A549 (cell line): ENCODE measurements at regions not wholly inside any gene's neighbourhood (a gene's known extent, or its start where the extent isn't known, plus 50 kb on each side); places are given as distances from the start of the nearest gene placed in this dataset.
"Not testable (repeated sequence)": the region's sequence is repeated elsewhere in the genome, so short reads cannot be mapped to it uniquely, and the experiment has no call there.

Source experiments
- ATAC-seq, 2 experiments: fragments of 200-7000 bp in 1 of 2; fragments of >200 bp in 1 of 2; cut with Nextera tagmentation in 1 of 2; cut with Tn5 transposase in 1 of 2; 3 replicates each; pipeline versions ENCODE4 v1.8.0 to v1.9.1; 2018 to 2020; ENCODE audit warnings: mild to moderate bottlenecking in 1 of 2, moderate library complexity in 1 of 2
- CTCF ChIA-PET: fragments of 300-600 bp; sonication (Branson Sonifier 250); formaldehyde crosslinking; extraction: SDS; loops from one replicate; lab custom pipeline; 2021; ENCODE audit warnings: antibody characterized with exemption, inconsistent platforms; lab: Yijun Ruan, JAX
- POLR2A ChIA-PET: fragments of 350-600 bp; formaldehyde crosslinking; extraction: SDS; loops from one replicate; lab custom pipeline; 2021; ENCODE audit warnings: antibody characterized with exemption, inconsistent platforms; lab: Yijun Ruan, JAX
- DNase-seq, 2 experiments: peaks; one replicate each; pipeline versions ENCODE4 v3.0.0 to v3.0.0-alpha.2; 2011 to 2016; ENCODE audit warnings: low read depth in 1 of 2, low spot score in 1 of 2
- FAIRE-seq: peaks from 2 replicates; lab custom pipeline; 2011; peaks lifted over from hg19 to GRCh38; lab: Jason Lieb, UNC
- H3K27ac ChIP-seq, 2 experiments: fragments of >200 bp; sonication (Bioruptor Twin); formaldehyde crosslinking; 3 replicates each; pipeline ENCODE4 v1.5.1; 2016 to 2017
- H3K4me1 ChIP-seq: fragments of >200 bp; sonication (Bioruptor Twin); formaldehyde crosslinking; 3 replicates; pipeline ENCODE4 v1.6.1; 2016
- H3K4me2 ChIP-seq: fragments of >200 bp; sonication (Bioruptor Twin); formaldehyde crosslinking; 3 replicates; pipeline ENCODE4 v1.6.1; 2016
- H3K4me3 ChIP-seq: fragments of >200 bp; sonication (Bioruptor Twin); formaldehyde crosslinking; 3 replicates; pipeline ENCODE4 v1.5.1; 2016
- H3K9me3 ChIP-seq: fragments of >200 bp; sonication (Bioruptor Twin); formaldehyde crosslinking; 3 replicates; pipeline ENCODE4 v1.6.1; 2016
- CBX8 ChIP-seq: fragments of 200-600 bp; sonication (generic); IDR thresholded peaks from 2 replicates; pipeline ENCODE4 v1.6.1; 2016
- CEBPB ChIP-seq, 2 experiments: fragments of >200 bp in 1 of 2; sonication (Bioruptor Twin) in 1 of 2; formaldehyde crosslinking in 1 of 2; IDR thresholded peaks; 2 replicates each; pipeline ENCODE4 v1.6.1; 2012 to 2016
- CHD2 ChIP-seq: fragments of 150-350 bp; IDR thresholded peaks from 2 replicates; pipeline ENCODE4 v1.6.1; 2014; ENCODE audit warnings: low read length; ENCODE audit not compliant: partially characterized antibody
- CHD4 ChIP-seq: fragments of 200-600 bp; sonication (generic); IDR thresholded peaks from 2 replicates; pipeline ENCODE4 v1.6.1; 2016; ENCODE audit warnings: antibody characterized with exemption, mild to moderate bottlenecking, borderline replicate concordance
- EHF ChIP-seq: fragments of 250-450 bp; sonication (Bioruptor Pico); IDR thresholded peaks from 2 replicates; pipeline ENCODE4 v1.5.0; 2020; ENCODE audit warnings: mild to moderate bottlenecking
- EP300 ChIP-seq, 2 experiments: fragments of >200 bp; sonication (Bioruptor Twin); formaldehyde crosslinking; IDR thresholded peaks; 2 replicates in 1 of 2; 3 replicates in 1 of 2; pipeline ENCODE4 v1.6.1; 2016 to 2017
- FOSB ChIP-seq: fragments of 250-450 bp; sonication (Bioruptor Pico); IDR thresholded peaks from 2 replicates; pipeline ENCODE4 v1.5.0; 2020; ENCODE audit warnings: mild to moderate bottlenecking, moderate library complexity
- FOXS1 ChIP-seq: fragments of 250-450 bp; sonication (Bioruptor Pico); IDR thresholded peaks from 2 replicates; pipeline ENCODE4 v1.5.0; 2020; ENCODE audit warnings: mild to moderate bottlenecking, moderate library complexity
- HOXB13 ChIP-seq: fragments of 250-450 bp; sonication (Bioruptor Pico); IDR thresholded peaks from 2 replicates; pipeline ENCODE4 v1.5.0; 2020; ENCODE audit warnings: low read depth, mild to moderate bottlenecking, moderate library complexity
- MAZ ChIP-seq: fragments of 150-350 bp; IDR thresholded peaks from 2 replicates; pipeline ENCODE4 v1.6.1; 2014; ENCODE audit warnings: antibody characterized with exemption, low read depth, low read length, borderline replicate concordance
- NPAS2 ChIP-seq: fragments of 250-450 bp; sonication (Bioruptor Pico); IDR thresholded peaks from 2 replicates; pipeline ENCODE4 v1.8.0; 2022; ENCODE audit warnings: mild to moderate bottlenecking, moderate library complexity, borderline replicate concordance
- NR3C1 ChIP-seq: fragments of >200 bp; sonication (Bioruptor Twin); formaldehyde crosslinking; IDR thresholded peaks from 3 replicates; pipeline ENCODE4 v1.6.1; 2017
- POLR2A ChIP-seq: IDR thresholded peaks from 2 replicates; pipeline ENCODE4 v1.6.1; 2012; ENCODE audit warnings: mild to moderate bottlenecking, low read length
- POLR2AphosphoS2 ChIP-seq: conservative IDR thresholded peaks from 2 replicates; pipeline ENCODE4 v1.6.1; 2012; ENCODE audit warnings: low read length, improper control_type of control experiment, inconsistent platforms
- ZC3H11A ChIP-seq: fragments of 450-650 bp; IDR thresholded peaks from 2 replicates; pipeline ENCODE4 v1.6.1; 2014; ENCODE audit warnings: antibody characterized with exemption, mild to moderate bottlenecking
- ZNF302 ChIP-seq: fragments of 250-450 bp; sonication (Bioruptor Pico); IDR thresholded peaks from 2 replicates; pipeline ENCODE4 v1.9.0; 2021; ENCODE audit warnings: inconsistent platforms, mild to moderate bottlenecking, moderate library complexity
- ZSCAN20 ChIP-seq: fragments of 250-450 bp; sonication (Bioruptor Pico); IDR thresholded peaks from 2 replicates; pipeline ENCODE4 v1.8.0; 2022; ENCODE audit warnings: mild to moderate bottlenecking, moderate library complexity
- WGBS: methylation state at CpG from one replicate; pipeline ENCODE4 v1.1.6; 2017; ENCODE audit errors: missing lambda C conversion rate; 5-methylcytosine and 5-hydroxymethylcytosine counted together
- TF ChIP-seq, protein P1 (sequence below): IDR thresholded peaks from 2 replicates; pipeline ENCODE4 v1.6.1; 2012
- TF ChIP-seq, protein P2 (sequence below): fragments of 250-450 bp; sonication (Bioruptor Pico); IDR thresholded peaks from 2 replicates; pipeline ENCODE4 v1.5.0; 2021; ENCODE audit warnings: mild to moderate bottlenecking, moderate library complexity, borderline replicate concordance
- TF ChIP-seq, protein P3 (sequence below): fragments of 450-650 bp; IDR thresholded peaks from 2 replicates; pipeline ENCODE4 v1.6.1; 2014; ENCODE audit warnings: antibody characterized with exemption
- TF ChIP-seq, protein P4 (sequence below): IDR thresholded peaks from 2 replicates; pipeline ENCODE4 v1.6.1; 2012; ENCODE audit warnings: low read depth, borderline replicate concordance
- TF ChIP-seq, protein P5 (sequence below): fragments of >200 bp; sonication (Bioruptor Twin); formaldehyde crosslinking; IDR thresholded peaks from 3 replicates; pipeline ENCODE4 v1.5.1; 2016

GRCh38 chr20:53808733-53809132 lies 215.1 kb upstream of the ZNF217 start:
- no peak for FAIRE-seq
- no peak overlapping the region for H3K4me2 ChIP-seq
- no peak for DNase-seq
- no peak for TF ChIP-seq CEBPB (IDR thresholded peaks at IDR 0.05)
- no peak for TF ChIP-seq CBX8
- TF ChIP-seq FOXS1 (CRISPR knock-in tag), result no peak
- no peak for TF ChIP-seq CHD4
- no peak for TF ChIP-seq ZNF302 (CRISPR knock-in tag)
- TF ChIP-seq, all 56 proteins: peak for 0
- no peak for ATAC-seq
- Histone ChIP-seq H3K9me3 (no peaks in the 10 kb centered on the region), H3K4me3 (no peak overlapping the region), H3K4me1 (peaks cover 48% of the 10 kb centered on the region), H3K27ac (peak overlapping the region; percentile 35 to 71; a peak in 5 of 6 replicates)
- POLR2A ChIA-PET, result no interaction called here
- 84% methylated on average over 3 of the region's 3 CpGs for WGBS
- CTCF ChIA-PET, result interaction anchor here (0.9 to 1.3 kb wide), 2 partner anchors 21 to 107 kb away, joined by 4 to 5 read pairs; no protein-coding TSS in a partner anchor

DNA sequence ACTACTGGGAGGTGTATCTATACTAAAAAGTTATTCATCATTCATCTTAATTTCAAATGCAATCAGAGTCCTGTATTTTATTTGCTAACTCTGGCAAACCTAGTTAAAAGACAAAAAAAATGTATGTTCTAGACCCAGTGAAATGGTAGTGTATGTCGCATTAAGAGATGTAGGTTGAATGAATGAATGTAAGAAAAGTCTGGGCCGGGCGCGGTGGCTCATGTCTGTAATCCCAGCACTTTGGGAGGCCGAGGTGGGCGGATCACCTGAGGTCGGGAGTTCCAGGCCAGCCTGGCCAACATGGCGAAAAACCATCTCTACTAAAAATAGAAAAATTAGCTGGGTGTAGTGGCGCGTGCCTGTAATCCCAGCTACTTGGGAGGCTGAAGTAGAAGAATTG lies 214.7 kb upstream of the ZNF217 start:
- POLR2A ChIA-PET, H3K9me3 ChIP-seq, H3K4me3 ChIP-seq, H3K4me2 ChIP-seq, FAIRE-seq, ATAC-seq, DNase-seq: not testable (repeated sequence)
- WGBS, result 97% methylated on average over 10 of the region's 10 CpGs
- CTCF ChIA-PET, result interaction anchor here (0.9 to 1.3 kb wide), 2 partner anchors 20 to 107 kb away, joined by 4 to 5 read pairs; no protein-coding TSS in a partner anchor
- Histone ChIP-seq H3K4me1 (peaks cover 52% of the 10 kb centered on the region), H3K27ac (peak overlapping the region in 1 of 2 experiments; percentile 71; a peak in 2 of 6 replicates)

- POLR2A ChIA-PET, result interaction anchor here (0.7 to 2.3 kb wide), 2 partner anchors 21 to 32 kb away, joined by 5 to 12 read pairs; no protein-coding TSS in a partner anchor
- ATAC-seq (no peak), DNase-seq (no peak)
- H3K27ac ChIP-seq, result peak overlapping the region; percentile 89 to 90
- 94% methylated on average over 6 of the region's 6 CpGs for WGBS
- TF ChIP-seq MAZ, result no peak
- TF ChIP-seq, all 56 proteins: peak for 0
- H3K9me3 ChIP-seq, result no peaks in the 10 kb centered on the region
- CTCF ChIA-PET, result interaction anchor here (0.6 to 1.9 kb wide), 9 partner anchors 10 to 133 kb away, joined by 3 to 9 read pairs (median 3); no protein-coding TSS in a partner anchor
- no peak overlapping the region for H3K4me3 ChIP-seq
- peak overlapping the region; percentile 69 for H3K4me2 ChIP-seq
- FAIRE-seq, result no peak
- peaks cover 55% of the 10 kb centered on the region for H3K4me1 ChIP-seq
Observed at GRCh38 chr20:53806683-53807401, 213.2 kb upstream of the ZNF217 start.

DNA sequence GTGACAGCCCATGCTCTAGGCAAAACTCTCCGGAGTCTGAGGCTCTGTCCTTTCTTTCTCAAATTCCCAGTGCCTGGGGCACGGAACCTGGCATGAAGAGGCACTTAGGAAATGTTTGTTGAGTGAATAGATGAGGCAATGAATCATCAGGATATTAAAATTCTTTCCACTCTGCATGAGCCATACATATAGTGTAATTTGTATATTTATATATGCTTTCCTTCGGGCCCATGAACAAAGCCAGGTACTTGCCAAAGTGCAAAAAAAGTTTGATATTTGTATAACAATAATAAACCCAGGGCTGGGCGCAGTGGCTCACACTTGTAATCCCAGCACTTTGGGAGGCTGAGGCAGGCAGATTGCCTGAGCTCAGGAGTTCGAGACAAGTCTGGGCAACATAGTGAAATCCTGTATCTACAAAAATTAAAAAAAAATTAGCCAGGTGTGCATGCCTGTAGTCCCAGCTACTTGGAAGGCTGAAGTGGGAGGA lies 212.3 kb upstream of the ZNF217 start:
- DNase-seq (peak; percentile 82 to 92), FAIRE-seq (peak; percentile 39), ATAC-seq (peak; percentile 86 to 91)
- ChIA-PET POLR2A (interaction anchor here (0.7 to 2.3 kb wide), 3 partner anchors 19 to 183 kb away, joined by 3 to 12 read pairs (median 4); no protein-coding TSS in a partner anchor), CTCF (interaction anchor here (0.6 to 1.9 kb wide), 10 partner anchors 19 to 280 kb away, joined by 3 to 9 read pairs (median 4); no protein-coding TSS in a partner anchor)
- peak overlapping the region; percentile 89 to 90 for H3K27ac ChIP-seq
- H3K4me2 ChIP-seq, result peak overlapping the region; percentile 69
- WGBS, result 3% methylated on average over 5 of the region's 5 CpGs
- peaks cover 64% of the 10 kb centered on the region for H3K4me1 ChIP-seq
- H3K4me3 ChIP-seq, result no peak overlapping the region
- no peaks in the 10 kb centered on the region for H3K9me3 ChIP-seq
- TF ChIP-seq, protein P1, sequence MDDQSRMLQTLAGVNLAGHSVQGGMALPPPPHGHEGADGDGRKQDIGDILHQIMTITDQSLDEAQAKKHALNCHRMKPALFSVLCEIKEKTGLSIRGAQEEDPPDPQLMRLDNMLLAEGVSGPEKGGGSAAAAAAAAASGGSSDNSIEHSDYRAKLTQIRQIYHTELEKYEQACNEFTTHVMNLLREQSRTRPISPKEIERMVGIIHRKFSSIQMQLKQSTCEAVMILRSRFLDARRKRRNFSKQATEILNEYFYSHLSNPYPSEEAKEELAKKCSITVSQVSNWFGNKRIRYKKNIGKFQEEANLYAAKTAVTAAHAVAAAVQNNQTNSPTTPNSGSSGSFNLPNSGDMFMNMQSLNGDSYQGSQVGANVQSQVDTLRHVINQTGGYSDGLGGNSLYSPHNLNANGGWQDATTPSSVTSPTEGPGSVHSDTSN, result peak; percentile 48; the same call in 1 of the 2 replicates
- TF ChIP-seq, protein P2, sequence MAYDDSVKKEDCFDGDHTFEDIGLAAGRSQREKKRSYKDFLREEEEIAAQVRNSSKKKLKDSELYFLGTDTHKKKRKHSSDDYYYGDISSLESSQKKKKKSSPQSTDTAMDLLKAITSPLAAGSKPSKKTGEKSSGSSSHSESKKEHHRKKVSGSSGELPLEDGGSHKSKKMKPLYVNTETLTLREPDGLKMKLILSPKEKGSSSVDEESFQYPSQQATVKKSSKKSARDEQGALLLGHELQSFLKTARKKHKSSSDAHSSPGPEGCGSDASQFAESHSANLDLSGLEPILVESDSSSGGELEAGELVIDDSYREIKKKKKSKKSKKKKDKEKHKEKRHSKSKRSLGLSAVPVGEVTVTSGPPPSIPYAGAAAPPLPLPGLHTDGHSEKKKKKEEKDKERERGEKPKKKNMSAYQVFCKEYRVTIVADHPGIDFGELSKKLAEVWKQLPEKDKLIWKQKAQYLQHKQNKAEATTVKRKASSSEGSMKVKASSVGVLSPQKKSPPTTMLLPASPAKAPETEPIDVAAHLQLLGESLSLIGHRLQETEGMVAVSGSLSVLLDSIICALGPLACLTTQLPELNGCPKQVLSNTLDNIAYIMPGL, result no peak
- TF ChIP-seq FOSB (CRISPR knock-in tag), result no peak
- no peak for TF ChIP-seq ZC3H11A
- TF ChIP-seq CHD2, result no peak
- TF ChIP-seq CHD4, result no peak
- no peak for TF ChIP-seq POLR2AphosphoS2
- TF ChIP-seq, protein P3, sequence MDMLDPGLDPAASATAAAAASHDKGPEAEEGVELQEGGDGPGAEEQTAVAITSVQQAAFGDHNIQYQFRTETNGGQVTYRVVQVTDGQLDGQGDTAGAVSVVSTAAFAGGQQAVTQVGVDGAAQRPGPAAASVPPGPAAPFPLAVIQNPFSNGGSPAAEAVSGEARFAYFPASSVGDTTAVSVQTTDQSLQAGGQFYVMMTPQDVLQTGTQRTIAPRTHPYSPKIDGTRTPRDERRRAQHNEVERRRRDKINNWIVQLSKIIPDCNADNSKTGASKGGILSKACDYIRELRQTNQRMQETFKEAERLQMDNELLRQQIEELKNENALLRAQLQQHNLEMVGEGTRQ, result no peak
- no peak for TF ChIP-seq NPAS2 (CRISPR knock-in tag)
- TF ChIP-seq, protein P4, sequence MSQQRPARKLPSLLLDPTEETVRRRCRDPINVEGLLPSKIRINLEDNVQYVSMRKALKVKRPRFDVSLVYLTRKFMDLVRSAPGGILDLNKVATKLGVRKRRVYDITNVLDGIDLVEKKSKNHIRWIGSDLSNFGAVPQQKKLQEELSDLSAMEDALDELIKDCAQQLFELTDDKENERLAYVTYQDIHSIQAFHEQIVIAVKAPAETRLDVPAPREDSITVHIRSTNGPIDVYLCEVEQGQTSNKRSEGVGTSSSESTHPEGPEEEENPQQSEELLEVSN, result no peak
- TF ChIP-seq EHF, result no peak
- no peak for TF ChIP-seq NR3C1
- peak; percentile 49; the same call in 1 of the 2 replicates for TF ChIP-seq HOXB13
- peak; percentile 79 to 90; a peak in 3 of 5 replicates for TF ChIP-seq EP300 (IDR thresholded peaks at IDR 0.05)
- no peak for TF ChIP-seq FOXS1 (CRISPR knock-in tag)
- TF ChIP-seq, protein P5, sequence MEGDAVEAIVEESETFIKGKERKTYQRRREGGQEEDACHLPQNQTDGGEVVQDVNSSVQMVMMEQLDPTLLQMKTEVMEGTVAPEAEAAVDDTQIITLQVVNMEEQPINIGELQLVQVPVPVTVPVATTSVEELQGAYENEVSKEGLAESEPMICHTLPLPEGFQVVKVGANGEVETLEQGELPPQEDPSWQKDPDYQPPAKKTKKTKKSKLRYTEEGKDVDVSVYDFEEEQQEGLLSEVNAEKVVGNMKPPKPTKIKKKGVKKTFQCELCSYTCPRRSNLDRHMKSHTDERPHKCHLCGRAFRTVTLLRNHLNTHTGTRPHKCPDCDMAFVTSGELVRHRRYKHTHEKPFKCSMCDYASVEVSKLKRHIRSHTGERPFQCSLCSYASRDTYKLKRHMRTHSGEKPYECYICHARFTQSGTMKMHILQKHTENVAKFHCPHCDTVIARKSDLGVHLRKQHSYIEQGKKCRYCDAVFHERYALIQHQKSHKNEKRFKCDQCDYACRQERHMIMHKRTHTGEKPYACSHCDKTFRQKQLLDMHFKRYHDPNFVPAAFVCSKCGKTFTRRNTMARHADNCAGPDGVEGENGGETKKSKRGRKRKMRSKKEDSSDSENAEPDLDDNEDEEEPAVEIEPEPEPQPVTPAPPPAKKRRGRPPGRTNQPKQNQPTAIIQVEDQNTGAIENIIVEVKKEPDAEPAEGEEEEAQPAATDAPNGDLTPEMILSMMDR, result no peak
- TF ChIP-seq ZSCAN20 (CRISPR knock-in tag), result no peak
- no peak for TF ChIP-seq POLR2A
